Endothelial cell of umbilical vein (primary cell): ENCODE measurements at regions not wholly inside any gene's neighbourhood (a gene's known extent, or its start where the extent isn't known, plus 50 kb on each side); places are given as distances from the start of the nearest gene placed in this dataset.

Source experiments
- BruUV-seq: library from RNA; stranded (reverse); fragments of 400-500 nt; replicated peaks from 2 replicates; lab custom pipeline; 2021; lab: Mats Ljungman, UMichigan
- CTCF ChIA-PET: fragments of 300-600, 350-600 bp; sonication (Branson Sonifier 250); formaldehyde crosslinking; loops from one replicate; lab custom pipeline; 2021; ENCODE audit warnings: antibody characterized with exemption, inconsistent platforms; lab: Charles Lee
- POLR2A ChIA-PET: fragments of 300-600, 350-600 bp; sonication (Branson Sonifier 250); formaldehyde crosslinking; loops from one replicate; lab custom pipeline; 2021; ENCODE audit warnings: antibody characterized with exemption, inconsistent platforms; lab: Charles Lee
- DNase-seq: peaks from one replicate; pipeline ENCODE4 v3.0.0-alpha.2; 2011; ENCODE audit warnings: low read depth, low spot score
- FAIRE-seq: peaks from 2 replicates; lab custom pipeline; 2011; peaks lifted over from hg19 to GRCh38; lab: Jason Lieb, UNC
- H2AFZ ChIP-seq: 2 replicates; pipeline ENCODE4 v1.6.0; 2012; ENCODE audit warnings: low read depth, low read length, control low read depth, inconsistent platforms
- H3K27ac ChIP-seq: 2 replicates; pipeline ENCODE4 v1.5.1; 2011; ENCODE audit warnings: low read depth, mild to moderate bottlenecking, control low read depth, low read length, moderate library complexity; ENCODE audit not compliant: insufficient read depth
- H3K27me3 ChIP-seq, 2 experiments: 2 replicates each; pipeline versions ENCODE4 v1.6.0 to v1.6.1; 2011; ENCODE audit warnings: low read length in 2 of 2, mixed read lengths in 1 of 2; ENCODE audit not compliant: control insufficient read depth in 2 of 2, insufficient read depth in 2 of 2
- H3K36me3 ChIP-seq, 2 experiments: 2 replicates in 1 of 2; 3 replicates in 1 of 2; pipeline ENCODE4 v1.5.1; 2011; ENCODE audit warnings: low read length in 2 of 2, mild to moderate bottlenecking in 1 of 2, moderate library complexity in 1 of 2; ENCODE audit not compliant: control insufficient read depth in 2 of 2, insufficient read depth in 2 of 2; ENCODE audit errors: extremely low read depth in 1 of 2
- H3K4me1 ChIP-seq: 3 replicates; pipeline ENCODE4 v1.5.1; 2011; ENCODE audit warnings: mild to moderate bottlenecking, low read length; ENCODE audit not compliant: control insufficient read depth, insufficient read depth; ENCODE audit errors: extremely low read depth
- H3K4me2 ChIP-seq: 2 replicates; pipeline ENCODE4 v1.6.1; 2011; ENCODE audit warnings: low read length, control low read depth, mixed read lengths; ENCODE audit not compliant: insufficient read depth
- H3K4me3 ChIP-seq, 3 experiments: fragments of 200-600 bp in 1 of 3; sonication (generic), shearing (Covaris generic) in 1 of 3; replicated peaks in 1 of 3; 2 replicates each; pipeline ENCODE4 v1.5.1; 2011 to 2016; ENCODE audit warnings: control low read depth in 3 of 3, low read length in 3 of 3, mild to moderate bottlenecking in 2 of 3, inconsistent platforms in 1 of 3, low read depth in 1 of 3, moderate library complexity in 1 of 3; ENCODE audit not compliant: insufficient read depth in 1 of 3
- H3K79me2 ChIP-seq: 2 replicates; pipeline ENCODE4 v1.6.0; 2012; ENCODE audit warnings: low read length, inconsistent platforms; ENCODE audit not compliant: control insufficient read depth, insufficient read depth
- H3K9ac ChIP-seq: replicated peaks from 2 replicates; pipeline ENCODE3; 2011; ENCODE audit warnings: low read length, control low read depth; ENCODE audit not compliant: insufficient read depth; ENCODE audit errors: extremely low read depth
- H3K9me1 ChIP-seq: replicated peaks from 3 replicates; pipeline ENCODE4 v1.6.0; 2011; ENCODE audit warnings: mild to moderate bottlenecking, low read length; ENCODE audit not compliant: control insufficient read depth, insufficient read depth; ENCODE audit errors: extremely low read depth
- H3K9me3 ChIP-seq: replicated peaks from 2 replicates; pipeline ENCODE4 v1.5.1; 2012; ENCODE audit warnings: low read length, inconsistent platforms; ENCODE audit not compliant: control insufficient read depth, insufficient read depth
- H4K20me1 ChIP-seq: replicated peaks from 2 replicates; pipeline ENCODE3; 2011; ENCODE audit warnings: mild to moderate bottlenecking, low read length; ENCODE audit not compliant: control insufficient read depth, insufficient read depth; ENCODE audit errors: extremely low read depth
- EZH2 ChIP-seq: IDR thresholded peaks from 2 replicates; pipeline ENCODE4 v1.6.1; 2012; ENCODE audit warnings: borderline replicate concordance, low read depth, mild to moderate bottlenecking, moderate library complexity, low read length, inconsistent platforms; ENCODE audit not compliant: severe bottlenecking
- FOS ChIP-seq: IDR thresholded peaks from 2 replicates; pipeline ENCODE4 v1.6.1; 2011; ENCODE audit warnings: mild to moderate bottlenecking, low read length, moderate library complexity, borderline replicate concordance; ENCODE audit not compliant: insufficient read depth
- GATA2 ChIP-seq: IDR thresholded peaks from 2 replicates; pipeline ENCODE4 v1.7.0; 2011; ENCODE audit warnings: low read depth, mild to moderate bottlenecking, moderate library complexity, mixed read lengths, low read length; ENCODE audit not compliant: insufficient read length, insufficient read depth
- JUN ChIP-seq: IDR thresholded peaks from 2 replicates; pipeline ENCODE4 v1.6.1; 2011; ENCODE audit warnings: borderline replicate concordance, low read depth; ENCODE audit not compliant: insufficient read length, insufficient read depth
- MYC ChIP-seq: IDR thresholded peaks from one replicate; pipeline ENCODE4 v1.6.1; 2011; ENCODE audit warnings: mild to moderate bottlenecking, low read depth, low read length
- POLR2A ChIP-seq: IDR thresholded peaks from 2 replicates; pipeline ENCODE4 v1.6.1; 2012; ENCODE audit warnings: low read depth, mild to moderate bottlenecking, control low read depth, low read length
- POLR2AphosphoS5 ChIP-seq: IDR thresholded peaks from 2 replicates; pipeline ENCODE4 v1.6.1; 2012; ENCODE audit warnings: low read depth, mild to moderate bottlenecking, control low read depth, low read length, moderate library complexity; ENCODE audit not compliant: insufficient read depth
- dilution Hi-C: fragments of 300-500 bp; cut with MboI; formaldehyde crosslinking; loops from one replicate; pipeline ENCODE4 v1.15.0; 2019; ENCODE audit warnings: low sequenced_read_pairs; ENCODE audit not compliant: extremely low pct_ligation_motif_present
- intact Hi-C: fragments of 100-400 bp; cut with micrococcal nuclease; formaldehyde crosslinking; loops from one replicate; pipeline ENCODE4 v1.10.0; 2022
- TF ChIP-seq, protein P1 (sequence below): IDR thresholded peaks from 2 replicates; pipeline ENCODE4 v1.6.1; 2011; ENCODE audit not compliant: insufficient read depth, insufficient read length
- TF ChIP-seq, protein P2 (sequence below), 2 donors: IDR thresholded peaks; 1 replicate in 1 of 2; 2 replicates in 1 of 2; pipeline ENCODE4 v1.5.1; 2011; ENCODE audit warnings: low read length in 2 of 2, mild to moderate bottlenecking in 2 of 2, moderate library complexity in 2 of 2, control low read depth in 1 of 2, inconsistent platforms in 1 of 2, low read depth in 1 of 2; ENCODE audit not compliant: insufficient read depth in 1 of 2; ENCODE audit errors: extremely low read depth in 1 of 2

DNA sequence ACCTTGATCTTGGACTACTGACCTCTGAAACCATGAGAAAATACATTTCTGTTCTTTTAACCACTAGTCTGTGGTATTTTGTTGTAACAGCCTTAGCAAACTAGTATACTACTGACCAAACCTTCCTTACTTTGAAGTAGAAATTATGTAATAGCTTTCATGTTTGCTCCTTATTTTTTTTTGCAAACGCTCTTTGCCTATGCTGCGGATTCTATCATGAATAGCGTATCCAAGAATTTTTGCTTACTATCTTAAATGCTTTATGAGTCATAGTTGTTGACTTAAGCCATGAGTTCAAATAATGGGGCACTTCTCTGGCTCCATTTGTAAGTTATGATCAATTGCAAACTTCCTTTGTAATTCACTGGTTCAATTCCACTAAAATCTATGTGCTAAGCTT, 154.8 kb upstream of the CYLC2 start:
- H3K4me1 ChIP-seq: no peaks in the 10 kb centered on the region
- FAIRE-seq (no peak), DNase-seq (no peak)
- intact Hi-C loops (no loop called here), dilution Hi-C loops (no loop called here)
- H3K27ac ChIP-seq: no peak overlapping the region
- H3K27me3 ChIP-seq: no peaks in the 10 kb centered on the region
- H3K9me3 ChIP-seq: no peaks in the 10 kb centered on the region
- no peak overlapping the region for H3K4me2 ChIP-seq
- no peaks in the 10 kb centered on the region for H3K79me2 ChIP-seq
- no TSS peak for BruUV-seq
- no peak overlapping the region for H3K4me3 ChIP-seq
- TF ChIP-seq, protein P1, sequence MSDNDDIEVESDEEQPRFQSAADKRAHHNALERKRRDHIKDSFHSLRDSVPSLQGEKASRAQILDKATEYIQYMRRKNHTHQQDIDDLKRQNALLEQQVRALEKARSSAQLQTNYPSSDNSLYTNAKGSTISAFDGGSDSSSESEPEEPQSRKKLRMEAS: no peak
- TF ChIP-seq GATA2: no peak
- H4K20me1 ChIP-seq: no peaks in the 10 kb centered on the region
- ChIA-PET POLR2A (no interaction called here), CTCF (no interaction called here)
- H3K36me3 ChIP-seq: no peaks in the 10 kb centered on the region
- H3K9ac ChIP-seq: no peak overlapping the region
- H3K9me1 ChIP-seq: no peaks in the 10 kb centered on the region
- H2AFZ ChIP-seq: no peak overlapping the region

DNA sequence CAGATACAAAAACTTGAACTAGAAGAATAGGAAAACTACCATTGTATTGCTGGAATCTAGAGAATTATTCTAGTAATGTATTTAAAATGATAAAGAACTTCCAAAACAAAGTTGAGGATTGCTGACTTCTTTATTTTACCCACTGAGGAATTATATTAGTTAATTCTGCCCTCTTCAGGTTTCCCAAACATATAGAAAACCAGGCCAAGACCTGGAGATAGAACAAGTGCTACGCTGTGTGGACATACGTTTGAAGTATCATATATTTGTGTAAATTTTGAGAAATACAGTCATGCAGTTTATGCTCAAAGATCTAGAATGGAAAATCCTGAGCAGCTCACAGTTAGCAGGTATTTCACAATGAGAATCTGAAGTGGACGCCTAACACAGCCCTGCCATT, 162.3 kb upstream of the CYLC2 start:
- no peaks in the 10 kb centered on the region for H3K79me2 ChIP-seq
- FAIRE-seq (no peak), DNase-seq (no peak)
- no peak overlapping the region for H3K4me2 ChIP-seq
- ChIA-PET CTCF (no interaction called here), POLR2A (no interaction called here)
- no peak overlapping the region for H3K9ac ChIP-seq
- TF ChIP-seq POLR2AphosphoS5: no peak
- TF ChIP-seq, protein P1: no peak
- TF ChIP-seq, protein P2, sequence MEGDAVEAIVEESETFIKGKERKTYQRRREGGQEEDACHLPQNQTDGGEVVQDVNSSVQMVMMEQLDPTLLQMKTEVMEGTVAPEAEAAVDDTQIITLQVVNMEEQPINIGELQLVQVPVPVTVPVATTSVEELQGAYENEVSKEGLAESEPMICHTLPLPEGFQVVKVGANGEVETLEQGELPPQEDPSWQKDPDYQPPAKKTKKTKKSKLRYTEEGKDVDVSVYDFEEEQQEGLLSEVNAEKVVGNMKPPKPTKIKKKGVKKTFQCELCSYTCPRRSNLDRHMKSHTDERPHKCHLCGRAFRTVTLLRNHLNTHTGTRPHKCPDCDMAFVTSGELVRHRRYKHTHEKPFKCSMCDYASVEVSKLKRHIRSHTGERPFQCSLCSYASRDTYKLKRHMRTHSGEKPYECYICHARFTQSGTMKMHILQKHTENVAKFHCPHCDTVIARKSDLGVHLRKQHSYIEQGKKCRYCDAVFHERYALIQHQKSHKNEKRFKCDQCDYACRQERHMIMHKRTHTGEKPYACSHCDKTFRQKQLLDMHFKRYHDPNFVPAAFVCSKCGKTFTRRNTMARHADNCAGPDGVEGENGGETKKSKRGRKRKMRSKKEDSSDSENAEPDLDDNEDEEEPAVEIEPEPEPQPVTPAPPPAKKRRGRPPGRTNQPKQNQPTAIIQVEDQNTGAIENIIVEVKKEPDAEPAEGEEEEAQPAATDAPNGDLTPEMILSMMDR (IDR thresholded peaks at IDR 0.05; ENCODE audit: extremely low read depth in 1 of 2, insufficient read depth in 1 of 2, low read depth in 1 of 2, low read length in 2 of 2): no peak
- TF ChIP-seq EZH2: no peak
- no peak for TF ChIP-seq POLR2A
- TF ChIP-seq JUN: no peak
- no peak for TF ChIP-seq MYC
- TF ChIP-seq FOS: no peak
- TF ChIP-seq GATA2: no peak
- H3K9me1 ChIP-seq: no peaks in the 10 kb centered on the region
- no peak overlapping the region for H3K27ac ChIP-seq
- intact Hi-C loops: no loop called here
- H3K9me3 ChIP-seq: no peaks in the 10 kb centered on the region
- H3K4me3 ChIP-seq: no peak overlapping the region
- BruUV-seq: no TSS peak
- no peaks in the 10 kb centered on the region for H3K4me1 ChIP-seq
- no peaks in the 10 kb centered on the region for H4K20me1 ChIP-seq
- no peaks in the 10 kb centered on the region for H3K36me3 ChIP-seq
- no peaks in the 10 kb centered on the region for H3K27me3 ChIP-seq
- dilution Hi-C loops: no loop called here
- no peak overlapping the region for H2AFZ ChIP-seq
